ENCODE measurements at regions not wholly inside any gene's neighbourhood (a gene's known extent, or its start where the extent isn't known, plus 50 kb on each side); places are given as distances from the start of the nearest gene placed in this dataset.

DNA sequence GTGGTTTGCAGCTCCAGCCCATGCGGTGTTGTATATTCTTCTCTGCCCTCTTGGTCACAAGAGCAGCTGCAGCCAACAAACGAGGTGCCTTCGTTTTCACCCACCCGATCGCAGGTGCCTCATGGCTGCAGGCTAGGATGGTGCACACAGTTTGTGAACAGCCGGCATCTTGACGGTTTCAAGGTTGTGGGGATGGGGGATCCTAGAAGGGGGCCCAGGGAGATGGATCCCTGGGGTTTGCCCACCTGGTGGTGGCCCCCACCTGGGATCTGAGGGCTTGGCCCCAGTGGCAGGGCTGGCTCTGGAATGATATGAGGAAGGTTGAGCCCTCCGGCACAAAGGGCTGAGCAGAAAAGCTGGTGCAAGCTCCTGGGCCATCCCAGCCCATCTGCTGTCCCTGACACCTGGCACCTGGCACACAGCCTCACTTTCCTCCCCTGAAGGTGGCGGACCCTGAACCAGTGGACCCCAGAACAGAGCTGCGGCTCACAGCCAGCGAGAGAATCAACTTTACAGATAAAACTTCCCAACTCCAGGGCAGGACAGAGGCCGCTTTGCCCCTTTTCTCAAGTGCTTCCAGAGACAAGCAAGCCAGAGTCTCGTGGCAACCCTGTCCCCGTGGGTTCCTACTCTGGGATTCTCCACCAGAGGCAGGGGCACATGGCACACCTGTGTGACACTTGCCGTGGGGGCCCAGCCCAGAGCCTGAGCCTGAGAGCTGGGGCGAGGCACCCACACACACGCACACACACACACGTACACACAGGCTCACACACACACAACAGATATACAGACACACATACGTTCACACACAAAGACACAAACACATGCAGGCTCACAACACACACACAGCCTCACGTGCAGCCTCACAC is 177.3 kb upstream of the PPP2R2D start:
- H3K36me3 Mint-ChIP-seq (ENCODE audit: low read depth) = no peaks in the 10 kb centered on the region
- H3K4me1 Mint-ChIP-seq (ENCODE audit: low read depth) = no peaks in the 10 kb centered on the region
- H3K27ac Mint-ChIP-seq = no peak overlapping the region
- H3K9me3 Mint-ChIP-seq = peaks cover 4% of the 10 kb centered on the region
- no peak overlapping the region for H3K4me3 Mint-ChIP-seq
- peaks cover 6% of the 10 kb centered on the region for H3K27me3 Mint-ChIP-seq

DNA sequence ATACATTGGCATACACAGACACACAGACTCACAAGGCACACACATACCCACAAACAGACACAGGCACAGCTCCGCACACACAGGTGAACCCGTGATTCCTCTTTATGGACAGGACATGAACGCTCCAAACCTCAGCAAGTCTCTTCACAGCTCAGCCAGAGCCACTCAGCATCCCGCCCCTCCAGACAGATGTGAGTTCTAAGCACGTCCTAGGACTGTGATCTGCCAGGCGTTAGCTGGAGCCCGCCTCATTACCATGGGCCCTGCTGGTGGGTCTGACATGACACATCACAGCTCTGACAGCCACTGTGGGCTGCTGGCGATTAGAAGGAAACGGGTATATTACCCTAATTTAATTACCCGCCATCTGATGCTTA is 176.7 kb upstream of the PPP2R2D start:
- no peaks in the 10 kb centered on the region for H3K36me3 Mint-ChIP-seq (ENCODE audit: low read depth)
- no peak overlapping the region for H3K27ac Mint-ChIP-seq
- H3K27me3 Mint-ChIP-seq = peaks cover 6% of the 10 kb centered on the region
- peaks cover 4% of the 10 kb centered on the region for H3K9me3 Mint-ChIP-seq
- H3K4me1 Mint-ChIP-seq (ENCODE audit: low read depth) = no peaks in the 10 kb centered on the region
- no peak overlapping the region for H3K4me3 Mint-ChIP-seq

DNA sequence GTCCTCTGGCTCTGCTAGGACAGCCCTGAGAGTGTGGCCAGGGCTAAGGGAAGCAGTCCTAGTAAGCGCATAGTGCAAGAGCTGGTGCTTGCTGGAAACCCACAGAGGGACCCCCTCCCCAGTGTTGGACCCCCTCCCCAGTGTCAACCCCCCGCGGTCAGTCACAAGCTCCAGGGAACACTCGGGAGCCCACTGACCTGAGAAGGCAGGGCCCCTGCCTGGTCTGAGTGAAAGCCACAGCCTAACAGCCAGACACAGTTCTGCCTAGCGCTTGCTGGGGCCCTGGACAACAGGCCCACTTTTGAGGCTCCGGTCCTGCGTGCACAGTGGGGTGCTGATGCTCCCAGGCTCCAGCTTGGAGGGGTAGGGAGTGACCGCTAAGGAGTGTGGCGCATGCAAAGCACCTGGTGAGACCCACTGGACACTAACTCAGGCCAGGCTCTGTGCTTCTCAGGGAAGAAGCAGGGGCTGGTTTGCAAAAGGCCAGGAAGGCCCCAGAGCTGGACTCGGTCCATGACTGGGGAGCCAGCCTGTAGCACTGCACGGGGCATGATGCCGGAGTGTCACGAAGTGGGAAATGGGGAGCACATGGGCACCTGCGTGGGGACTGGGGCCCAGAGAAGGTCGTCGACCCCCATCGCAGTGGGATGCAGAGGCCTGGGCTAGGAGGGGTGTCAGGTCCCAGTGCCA is 175.8 kb upstream of the PPP2R2D start:
- no peaks in the 10 kb centered on the region for H3K36me3 Mint-ChIP-seq (ENCODE audit: low read depth)
- H3K27ac Mint-ChIP-seq = no peak overlapping the region
- peaks cover 6% of the 10 kb centered on the region for H3K27me3 Mint-ChIP-seq
- peaks cover 1% of the 10 kb centered on the region for H3K9me3 Mint-ChIP-seq
- no peak overlapping the region for H3K4me3 Mint-ChIP-seq
- H3K4me1 Mint-ChIP-seq (ENCODE audit: low read depth) = no peaks in the 10 kb centered on the region

DNA sequence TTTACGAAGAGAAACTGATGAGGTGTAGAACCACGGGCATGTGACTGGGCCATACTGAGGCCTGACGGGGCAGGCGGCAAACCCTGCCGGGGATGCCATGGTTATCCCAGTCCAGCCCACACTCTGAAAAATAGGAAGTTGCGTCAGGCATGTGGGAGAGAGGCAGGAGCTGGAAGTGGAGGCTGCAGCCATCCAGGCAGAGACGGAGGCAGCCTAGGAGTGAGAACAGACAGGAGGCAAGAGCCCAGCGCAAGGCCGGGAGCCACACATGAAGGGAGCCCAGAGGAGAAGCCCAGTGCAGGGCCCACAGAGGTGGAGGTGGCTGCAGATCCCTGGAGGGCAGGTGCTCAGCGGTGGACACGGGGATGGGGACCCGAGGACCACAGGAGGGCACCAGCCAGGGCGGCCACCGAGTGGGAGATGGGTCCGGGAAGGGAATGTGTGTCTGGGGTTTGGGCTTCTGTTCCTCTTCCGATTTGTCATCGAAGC is 175.2 kb upstream of the PPP2R2D start:
- no peak overlapping the region for H3K4me3 Mint-ChIP-seq
- no peak overlapping the region for H3K27ac Mint-ChIP-seq
- H3K36me3 Mint-ChIP-seq (ENCODE audit: low read depth) = no peaks in the 10 kb centered on the region
- peaks cover 6% of the 10 kb centered on the region for H3K27me3 Mint-ChIP-seq
- no peaks in the 10 kb centered on the region for H3K4me1 Mint-ChIP-seq (ENCODE audit: low read depth)
- H3K9me3 Mint-ChIP-seq = no peaks in the 10 kb centered on the region

DNA sequence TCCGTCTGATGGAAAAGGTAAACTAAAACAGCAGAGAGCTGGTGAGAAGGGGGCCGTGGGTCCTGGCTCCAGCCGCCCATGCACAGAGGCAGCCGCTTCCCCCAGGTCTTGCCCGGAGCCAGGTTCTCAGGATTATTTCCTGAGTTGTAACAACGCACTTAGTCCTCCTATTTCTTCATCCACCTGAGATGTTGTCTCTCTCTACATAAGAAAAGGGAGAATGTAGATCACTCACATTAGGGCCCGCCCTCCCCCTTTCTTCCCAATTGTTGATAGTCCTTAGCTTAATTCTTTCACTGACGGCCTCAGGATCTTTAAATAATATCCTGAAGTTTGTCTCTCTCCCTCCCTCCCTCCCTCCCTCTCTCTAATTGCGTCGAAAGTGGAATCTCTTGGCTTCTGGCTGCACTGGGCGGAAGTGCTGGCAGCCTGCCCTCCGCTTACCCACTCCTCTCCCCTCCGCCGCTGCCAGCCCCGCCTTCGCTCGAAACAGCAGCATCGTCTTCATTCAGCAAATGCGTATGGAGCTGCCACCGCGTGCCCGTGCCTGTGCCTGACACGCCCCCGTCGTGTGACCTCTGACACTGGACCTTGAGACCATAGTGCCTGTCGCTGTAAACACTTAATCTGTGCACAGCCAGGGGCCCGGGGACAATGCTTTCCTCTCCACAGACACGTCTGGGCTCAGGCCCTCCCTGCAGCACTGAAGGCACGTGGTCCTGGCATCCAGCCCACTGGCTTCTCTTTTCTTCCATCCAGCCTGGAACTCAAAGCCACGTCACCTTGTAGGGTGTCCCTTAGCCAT is 174.5 kb upstream of the PPP2R2D start:
- H3K36me3 Mint-ChIP-seq (ENCODE audit: low read depth) = no peaks in the 10 kb centered on the region
- H3K27ac Mint-ChIP-seq = no peak overlapping the region
- no peaks in the 10 kb centered on the region for H3K4me1 Mint-ChIP-seq (ENCODE audit: low read depth)
- no peaks in the 10 kb centered on the region for H3K9me3 Mint-ChIP-seq
- H3K27me3 Mint-ChIP-seq = peaks cover 6% of the 10 kb centered on the region
- H3K4me3 Mint-ChIP-seq = no peak overlapping the region

DNA sequence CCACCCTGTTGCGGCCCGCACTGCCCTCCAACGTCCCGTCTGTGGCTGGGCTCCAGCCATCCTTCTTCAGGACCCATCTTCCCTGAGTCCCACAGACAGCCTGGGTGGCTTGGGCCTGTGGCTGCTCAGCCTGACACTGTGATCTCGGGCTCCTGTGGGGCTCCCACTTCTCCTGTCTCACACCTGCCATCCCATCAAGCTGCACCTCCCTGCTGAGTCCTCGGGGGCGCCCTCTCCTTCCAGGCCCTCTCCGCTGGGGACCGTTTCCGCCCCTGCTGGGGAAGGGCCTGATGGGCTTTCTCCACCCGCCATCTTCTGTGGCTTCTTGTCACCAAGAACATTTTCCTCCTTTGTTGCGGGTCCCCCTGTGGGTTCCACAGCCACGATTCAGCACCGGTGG is 173.8 kb upstream of the PPP2R2D start:
- H3K27me3 Mint-ChIP-seq = peaks cover 3% of the 10 kb centered on the region

DNA sequence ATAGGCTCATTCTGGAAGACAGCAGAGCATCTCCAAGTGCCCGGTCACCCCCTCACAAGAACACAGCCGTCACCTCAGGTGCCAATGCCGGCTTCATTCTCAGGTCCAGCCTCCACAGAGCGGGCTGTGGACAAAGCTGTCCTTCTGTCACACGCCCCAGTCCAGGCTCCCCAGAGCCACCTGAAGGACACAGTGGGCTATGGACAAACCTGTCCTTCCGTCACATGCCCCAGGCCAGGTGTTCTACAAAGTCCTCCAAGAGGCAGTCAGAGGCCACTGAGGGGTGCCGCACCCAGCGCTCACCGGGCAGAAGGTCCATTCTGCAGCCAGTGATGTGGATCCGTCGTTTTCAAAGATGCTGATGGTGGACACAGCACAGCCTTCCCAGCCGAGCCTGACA is 173.2 kb upstream of the PPP2R2D start:
- peaks cover 3% of the 10 kb centered on the region for H3K27me3 Mint-ChIP-seq
- no peaks in the 10 kb centered on the region for H3K36me3 Mint-ChIP-seq (ENCODE audit: low read depth)
- no peak overlapping the region for H3K4me3 Mint-ChIP-seq
- H3K9me3 Mint-ChIP-seq = peaks cover 4% of the 10 kb centered on the region
- H3K4me1 Mint-ChIP-seq (ENCODE audit: low read depth) = no peaks in the 10 kb centered on the region
- H3K27ac Mint-ChIP-seq = no peak overlapping the region

More for the DNA sequence above, 173.8 kb upstream of the PPP2R2D start:
- Mint-ChIP-seq H3K9me3 (no peaks in the 10 kb centered on the region), H3K27ac (no peak overlapping the region), H3K36me3 (ENCODE audit: low read depth) (no peaks in the 10 kb centered on the region), H3K4me3 (no peak overlapping the region), H3K4me1 (ENCODE audit: low read depth) (no peaks in the 10 kb centered on the region)

DNA sequence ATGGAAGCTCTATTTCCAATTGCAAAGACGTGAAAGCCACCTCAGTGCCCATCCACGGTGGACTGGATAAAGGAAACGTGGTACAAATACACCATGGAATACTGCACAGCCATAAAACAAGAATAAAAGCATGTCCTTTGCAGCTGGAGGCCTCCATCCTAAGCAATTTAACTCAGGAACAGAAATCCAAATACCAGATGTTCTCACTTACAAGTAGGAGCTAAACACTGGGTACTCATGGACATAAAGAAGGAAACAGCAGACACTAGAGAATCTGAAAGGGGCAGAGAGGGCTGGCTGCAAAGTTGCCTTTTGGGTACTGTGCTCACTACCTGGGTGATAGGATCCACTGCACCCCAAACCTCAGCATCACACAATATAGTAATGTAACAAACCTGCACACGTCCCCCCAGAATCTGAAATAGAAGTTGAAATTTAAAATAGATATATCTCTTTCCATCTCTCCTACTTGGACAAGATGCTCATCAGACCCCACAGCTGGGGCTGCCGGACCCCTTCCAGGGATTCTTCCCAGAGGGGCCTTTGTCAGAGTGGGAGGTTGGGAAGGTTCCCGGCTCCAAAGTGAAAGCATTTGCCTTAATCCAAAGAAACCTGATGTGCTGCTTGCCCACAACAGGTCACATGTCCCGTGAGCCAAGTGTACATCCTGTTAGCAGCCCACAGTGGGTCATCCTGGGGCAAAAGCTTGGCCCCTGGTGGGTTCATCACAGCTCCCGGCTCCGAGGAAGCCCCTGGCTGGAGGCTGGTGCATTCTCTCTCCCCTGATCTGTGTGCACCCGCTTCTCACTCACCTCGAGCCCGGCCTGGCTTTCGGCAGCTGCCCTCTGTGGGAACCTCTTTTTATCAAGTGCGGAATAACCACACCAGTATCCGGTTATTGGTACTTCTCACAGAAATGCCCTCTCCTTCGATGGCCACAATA is 172.3 kb upstream of the PPP2R2D start:
- Mint-ChIP-seq H3K4me1 (ENCODE audit: low read depth) (no peaks in the 10 kb centered on the region), H3K36me3 (ENCODE audit: low read depth) (no peaks in the 10 kb centered on the region), H3K4me3 (no peak overlapping the region), H3K27ac (no peak overlapping the region), H3K9me3 (peaks cover 4% of the 10 kb centered on the region), H3K27me3 (peaks cover 3% of the 10 kb centered on the region)

DNA sequence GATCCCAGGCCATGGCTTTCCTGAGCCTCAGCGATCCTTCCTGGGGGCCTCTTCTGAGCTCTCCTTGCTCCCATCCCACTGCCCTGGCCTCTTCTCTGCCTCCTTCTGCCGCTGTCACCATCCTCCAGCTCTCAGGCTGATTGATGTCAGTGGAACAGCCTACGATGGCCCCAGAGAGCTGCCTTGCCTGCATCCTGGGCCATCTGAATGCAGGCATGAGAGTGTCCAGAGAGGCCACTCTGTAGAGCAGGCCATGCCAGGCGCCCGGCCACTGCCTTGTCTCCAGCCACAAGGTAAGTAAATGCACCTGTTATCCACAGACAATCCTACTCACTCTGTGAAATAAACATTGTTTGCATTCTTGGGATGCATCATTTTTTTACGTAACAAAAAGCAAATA is 171.4 kb upstream of the PPP2R2D start:
- H3K27ac Mint-ChIP-seq = no peak overlapping the region
- H3K27me3 Mint-ChIP-seq = no peaks in the 10 kb centered on the region
- peaks cover 4% of the 10 kb centered on the region for H3K9me3 Mint-ChIP-seq
- H3K36me3 Mint-ChIP-seq (ENCODE audit: low read depth) = no peaks in the 10 kb centered on the region
- no peaks in the 10 kb centered on the region for H3K4me1 Mint-ChIP-seq (ENCODE audit: low read depth)
- H3K4me3 Mint-ChIP-seq = no peak overlapping the region

DNA sequence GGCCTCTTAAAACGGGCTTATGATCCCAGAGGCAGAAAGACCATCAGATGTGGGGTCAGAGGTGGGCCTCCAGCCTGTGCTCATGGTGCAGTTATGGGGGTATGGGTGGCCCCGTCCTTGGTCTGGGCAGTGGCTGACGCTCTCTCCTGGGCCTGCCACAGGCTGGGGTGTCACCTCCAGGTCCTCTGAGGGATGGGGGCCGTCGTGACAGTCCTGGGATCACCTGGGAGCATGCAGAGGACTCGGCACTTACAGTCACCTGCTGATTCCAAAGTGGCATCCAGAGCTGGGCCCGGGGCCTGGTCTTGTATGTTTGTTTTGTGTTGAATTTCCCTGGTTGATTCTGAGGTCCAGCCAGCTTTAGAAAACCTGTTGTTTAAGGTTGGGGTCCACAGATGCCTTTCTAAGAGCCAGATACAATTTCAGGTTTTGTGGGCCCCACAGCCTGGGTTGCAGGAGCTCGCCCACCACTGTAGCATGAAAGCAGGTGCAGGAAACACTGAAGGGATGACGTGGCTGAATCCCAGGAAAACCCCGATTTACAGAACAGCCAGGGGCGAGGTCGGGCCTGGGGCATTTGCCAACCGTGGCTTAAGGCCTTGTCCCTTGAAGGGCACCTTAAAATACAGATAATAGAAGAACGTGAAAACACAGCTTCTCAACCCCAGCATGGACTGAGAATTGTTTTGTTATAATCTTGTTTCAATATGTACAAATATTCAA is 170.7 kb upstream of the PPP2R2D start:
- no peak overlapping the region for H3K27ac Mint-ChIP-seq

DNA sequence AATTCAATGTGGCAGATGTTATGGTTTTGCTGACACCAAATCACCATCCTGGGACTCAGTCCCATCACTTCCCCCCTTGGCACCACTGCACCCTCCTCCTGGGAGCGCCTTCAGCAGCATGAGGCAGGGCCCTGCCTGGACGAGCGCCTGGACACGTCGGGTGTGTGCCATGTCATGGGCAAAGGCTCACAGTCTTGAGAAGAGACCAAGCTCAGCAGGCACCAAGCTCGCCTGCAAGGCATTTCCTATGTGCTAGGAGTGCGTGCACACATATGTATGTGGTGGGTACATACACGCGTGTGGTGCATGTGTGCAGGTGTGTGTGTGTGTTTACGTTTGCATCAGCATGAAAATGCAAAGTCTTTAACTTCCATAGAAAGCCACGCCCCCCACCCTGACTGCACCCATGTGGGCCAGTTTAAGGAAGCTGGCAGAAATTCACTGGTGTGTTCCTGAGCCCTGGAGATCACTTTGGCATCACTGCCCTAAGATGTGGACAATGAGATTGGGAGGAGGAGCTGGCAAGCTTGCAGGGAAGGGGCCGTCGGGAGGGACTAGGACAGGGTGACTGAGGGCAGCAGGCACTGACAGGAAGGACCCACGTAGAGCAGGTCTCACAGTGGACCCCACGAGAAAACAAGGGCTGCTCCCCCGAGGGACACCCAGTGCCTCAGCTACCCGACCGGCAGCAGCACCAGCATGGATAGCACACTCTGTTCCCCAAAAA is 169.9 kb upstream of the PPP2R2D start:
- Mint-ChIP-seq H3K4me3 (no peak overlapping the region), H3K9me3 (peaks cover 4% of the 10 kb centered on the region), H3K27ac (no peak overlapping the region), H3K36me3 (ENCODE audit: low read depth) (no peaks in the 10 kb centered on the region), H3K27me3 (no peaks in the 10 kb centered on the region), H3K4me1 (ENCODE audit: low read depth) (no peaks in the 10 kb centered on the region)

More for the DNA sequence above, 170.7 kb upstream of the PPP2R2D start:
- Mint-ChIP-seq H3K36me3 (ENCODE audit: low read depth) (no peaks in the 10 kb centered on the region), H3K4me1 (ENCODE audit: low read depth) (no peaks in the 10 kb centered on the region), H3K4me3 (no peak overlapping the region), H3K27me3 (no peaks in the 10 kb centered on the region), H3K9me3 (peaks cover 4% of the 10 kb centered on the region)

DNA sequence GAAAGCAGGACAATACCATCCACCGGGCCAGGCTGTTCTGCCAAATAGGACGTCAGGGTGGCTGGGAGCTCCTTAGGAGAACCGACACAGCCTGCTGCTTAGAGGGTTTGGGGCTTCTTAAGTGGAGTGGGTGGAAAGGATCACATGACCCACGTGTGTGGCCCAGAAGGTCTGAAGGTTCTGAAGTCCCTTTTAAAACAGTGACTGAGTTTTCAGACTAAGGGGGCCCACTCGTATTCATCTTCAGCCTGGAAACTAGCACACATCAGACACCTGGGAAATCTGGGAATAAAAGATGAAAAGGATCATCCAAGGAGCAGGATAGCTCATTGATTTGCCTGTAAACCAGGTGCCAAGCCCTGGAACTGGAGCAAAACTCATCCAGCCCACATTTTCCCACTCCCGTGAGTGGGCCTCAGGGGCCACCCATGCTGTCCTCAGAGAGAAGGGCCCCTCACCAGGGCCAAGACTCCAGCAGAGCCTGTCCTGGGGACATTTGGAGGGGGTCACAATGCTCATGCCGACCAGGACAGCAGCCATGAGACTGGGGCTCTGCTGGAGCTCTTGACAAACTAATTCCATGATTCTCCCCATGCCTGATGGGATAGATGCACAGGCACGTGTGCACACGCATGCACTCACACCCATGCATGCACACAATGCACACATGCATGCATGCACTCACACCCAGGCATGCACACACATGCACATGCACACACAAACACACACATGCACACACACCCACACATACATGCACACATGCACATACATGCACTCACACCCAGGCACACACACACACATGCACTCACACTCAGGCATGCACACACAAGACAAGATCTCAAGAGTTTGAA is 168.8 kb upstream of the PPP2R2D start:
- Mint-ChIP-seq H3K36me3 (ENCODE audit: low read depth) (no peaks in the 10 kb centered on the region), H3K4me3 (no peak overlapping the region), H3K4me1 (ENCODE audit: low read depth) (no peaks in the 10 kb centered on the region), H3K27me3 (no peaks in the 10 kb centered on the region), H3K9me3 (peaks cover 4% of the 10 kb centered on the region), H3K27ac (no peak overlapping the region)
